ENCODE measurements at regions not wholly inside any gene's neighbourhood (a gene's known extent, or its start where the extent isn't known, plus 50 kb on each side); places are given as distances from the start of the nearest gene placed in this dataset.

DNA sequence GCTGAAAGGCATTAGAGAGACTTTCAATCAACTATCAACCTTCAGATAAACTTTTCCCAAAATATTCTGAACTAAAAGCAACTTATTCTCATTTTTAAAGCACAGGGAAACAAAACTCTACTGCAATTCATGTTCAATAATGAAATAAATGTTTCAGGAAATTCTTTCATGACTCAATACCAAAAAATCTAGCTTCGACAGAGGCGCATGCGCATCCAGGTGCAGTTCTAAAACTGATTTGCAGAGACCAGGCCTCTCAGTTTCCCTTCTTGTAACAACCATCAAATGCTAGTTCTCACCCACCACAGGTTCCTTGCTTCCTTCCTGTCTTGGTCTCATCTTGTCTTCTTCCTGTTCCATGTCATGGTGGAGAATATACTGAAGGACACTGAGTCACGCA, 55.3 kb upstream of the NRBF2 start:
- TF ChIP-seq, protein P1, sequence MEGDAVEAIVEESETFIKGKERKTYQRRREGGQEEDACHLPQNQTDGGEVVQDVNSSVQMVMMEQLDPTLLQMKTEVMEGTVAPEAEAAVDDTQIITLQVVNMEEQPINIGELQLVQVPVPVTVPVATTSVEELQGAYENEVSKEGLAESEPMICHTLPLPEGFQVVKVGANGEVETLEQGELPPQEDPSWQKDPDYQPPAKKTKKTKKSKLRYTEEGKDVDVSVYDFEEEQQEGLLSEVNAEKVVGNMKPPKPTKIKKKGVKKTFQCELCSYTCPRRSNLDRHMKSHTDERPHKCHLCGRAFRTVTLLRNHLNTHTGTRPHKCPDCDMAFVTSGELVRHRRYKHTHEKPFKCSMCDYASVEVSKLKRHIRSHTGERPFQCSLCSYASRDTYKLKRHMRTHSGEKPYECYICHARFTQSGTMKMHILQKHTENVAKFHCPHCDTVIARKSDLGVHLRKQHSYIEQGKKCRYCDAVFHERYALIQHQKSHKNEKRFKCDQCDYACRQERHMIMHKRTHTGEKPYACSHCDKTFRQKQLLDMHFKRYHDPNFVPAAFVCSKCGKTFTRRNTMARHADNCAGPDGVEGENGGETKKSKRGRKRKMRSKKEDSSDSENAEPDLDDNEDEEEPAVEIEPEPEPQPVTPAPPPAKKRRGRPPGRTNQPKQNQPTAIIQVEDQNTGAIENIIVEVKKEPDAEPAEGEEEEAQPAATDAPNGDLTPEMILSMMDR (IDR thresholded peaks at IDR 0.05; ENCODE audit: low read depth, low read length, missing control alignments) = no peak
- no peak for DNase-seq (ENCODE audit: extremely low read depth, low read depth)
- H3K4me3 ChIP-seq (replicated peaks; ENCODE audit: low read depth, low read length) = no peak overlapping the region

DNA sequence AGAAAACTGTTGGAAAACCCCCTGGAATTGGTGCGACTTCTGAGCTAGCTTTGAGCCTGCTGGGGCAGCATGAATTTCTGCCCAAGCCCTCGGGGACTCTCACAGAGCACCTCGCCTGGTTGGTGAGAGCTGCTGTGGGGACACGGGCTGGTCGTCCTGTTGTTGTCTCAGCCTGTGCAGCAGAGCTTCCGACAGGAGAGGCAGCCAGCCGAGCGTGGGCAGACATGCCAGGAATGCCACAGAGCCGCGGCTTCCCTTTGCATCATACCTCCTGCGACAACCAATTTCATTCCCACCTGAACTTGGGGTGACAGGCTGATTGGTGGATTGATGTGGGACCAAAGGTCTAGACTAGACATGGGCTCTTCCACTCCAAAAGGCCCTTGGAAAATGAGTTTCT, 60.2 kb upstream of the NRBF2 start:
- DNase-seq (ENCODE audit: extremely low read depth, low read depth) = no peak
- no peak overlapping the region for H3K4me3 ChIP-seq (replicated peaks; ENCODE audit: low read depth, low read length)
- TF ChIP-seq, protein P1 (IDR thresholded peaks at IDR 0.05; ENCODE audit: low read depth, low read length, missing control alignments) = no peak

DNA sequence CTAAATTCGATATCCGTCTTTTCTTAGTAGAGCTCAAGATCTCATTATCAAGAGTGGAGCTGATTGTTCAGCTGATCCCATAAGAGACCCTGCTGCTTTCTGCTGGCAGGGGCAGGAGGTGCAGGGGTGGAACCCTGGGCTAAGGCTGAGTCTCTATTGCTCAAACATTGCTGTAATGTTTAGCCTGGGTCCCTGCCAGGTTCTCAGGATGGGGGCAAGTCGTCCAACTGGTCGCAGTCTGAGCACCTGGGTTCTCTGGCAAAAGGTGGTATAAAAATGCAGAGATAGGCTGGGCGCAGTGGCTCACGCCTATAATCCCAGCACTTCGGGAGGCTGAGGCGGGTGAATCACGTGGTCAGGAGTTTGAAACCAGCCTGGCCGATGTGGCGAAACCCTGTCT, 62.0 kb upstream of the NRBF2 start:
- TF ChIP-seq, protein P1 (IDR thresholded peaks at IDR 0.05; ENCODE audit: low read depth, low read length, missing control alignments) = no peak
- H3K4me3 ChIP-seq (replicated peaks; ENCODE audit: low read depth, low read length) = no peak overlapping the region
- DNase-seq (ENCODE audit: extremely low read depth, low read depth) = no peak

DNA sequence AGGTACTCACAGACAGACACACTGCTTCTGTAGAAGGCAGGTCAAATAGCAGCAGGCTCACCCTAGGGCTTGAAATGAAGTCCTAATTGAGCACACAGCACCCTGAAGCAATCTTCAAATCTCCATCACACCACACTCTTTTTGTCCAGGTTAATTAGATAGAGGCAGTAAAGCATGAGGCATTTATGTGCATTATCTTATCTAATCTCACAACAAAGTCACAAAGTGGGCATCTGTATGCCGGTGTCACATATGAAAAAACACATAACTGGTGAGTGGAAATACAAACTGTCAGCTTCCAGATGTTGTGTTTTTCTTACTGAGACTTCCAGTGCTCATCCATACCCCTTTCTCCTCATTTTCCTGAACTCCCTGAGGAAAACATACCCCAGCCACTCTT, 63.8 kb upstream of the NRBF2 start:
- no peak for DNase-seq (ENCODE audit: extremely low read depth, low read depth)
- H3K4me3 ChIP-seq (replicated peaks; ENCODE audit: low read depth, low read length) = no peak overlapping the region
- TF ChIP-seq, protein P1 (IDR thresholded peaks at IDR 0.05; ENCODE audit: low read depth, low read length, missing control alignments) = no peak

DNA sequence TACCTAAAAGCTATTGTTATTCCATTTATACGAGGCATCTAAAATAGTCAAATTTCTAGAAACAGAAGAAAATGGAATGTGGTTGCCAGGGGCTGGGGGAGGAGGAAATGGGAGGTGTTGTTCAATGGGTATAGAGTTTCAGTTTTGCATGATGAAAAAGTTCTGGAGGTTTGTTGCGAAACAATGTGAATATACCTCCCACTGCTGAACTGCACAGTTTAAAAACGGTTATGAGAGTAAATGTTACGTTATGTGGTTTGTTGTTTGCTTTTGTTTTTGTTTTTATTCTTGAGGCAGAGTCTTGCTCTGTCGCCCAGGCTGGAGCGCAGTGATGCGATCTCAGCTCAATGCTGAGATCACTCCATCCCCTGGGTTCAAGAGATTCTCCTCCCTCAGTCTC, 64.9 kb upstream of the NRBF2 start:
- no peak for DNase-seq (ENCODE audit: extremely low read depth, low read depth)
- no peak overlapping the region for H3K4me3 ChIP-seq (replicated peaks; ENCODE audit: low read depth, low read length)
- TF ChIP-seq, protein P1 (IDR thresholded peaks at IDR 0.05; ENCODE audit: low read depth, low read length, missing control alignments) = no peak

DNA sequence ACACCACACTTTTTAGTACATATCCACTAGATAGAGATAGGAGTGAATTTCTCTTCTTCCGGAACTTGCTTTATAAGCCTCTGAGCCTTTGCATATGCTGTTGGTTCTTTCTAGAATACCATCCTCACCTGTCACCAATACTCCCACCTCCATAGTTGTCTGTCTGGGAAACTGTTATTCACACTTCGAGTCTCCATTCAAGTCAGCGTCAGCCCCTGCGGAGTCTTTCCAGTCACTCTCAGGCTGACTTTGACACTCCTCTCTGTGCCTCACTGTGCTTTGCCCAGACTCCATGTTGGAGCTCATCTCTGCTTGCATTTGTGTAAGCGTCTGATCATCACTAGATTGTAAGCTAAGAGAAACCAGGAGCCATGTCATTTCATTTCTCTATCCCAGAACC, 66.5 kb upstream of the NRBF2 start:
- H3K4me3 ChIP-seq (replicated peaks; ENCODE audit: low read depth, low read length) = no peak overlapping the region
- TF ChIP-seq, protein P1 (IDR thresholded peaks at IDR 0.05; ENCODE audit: low read depth, low read length, missing control alignments) = no peak
- DNase-seq (ENCODE audit: extremely low read depth, low read depth) = no peak

DNA sequence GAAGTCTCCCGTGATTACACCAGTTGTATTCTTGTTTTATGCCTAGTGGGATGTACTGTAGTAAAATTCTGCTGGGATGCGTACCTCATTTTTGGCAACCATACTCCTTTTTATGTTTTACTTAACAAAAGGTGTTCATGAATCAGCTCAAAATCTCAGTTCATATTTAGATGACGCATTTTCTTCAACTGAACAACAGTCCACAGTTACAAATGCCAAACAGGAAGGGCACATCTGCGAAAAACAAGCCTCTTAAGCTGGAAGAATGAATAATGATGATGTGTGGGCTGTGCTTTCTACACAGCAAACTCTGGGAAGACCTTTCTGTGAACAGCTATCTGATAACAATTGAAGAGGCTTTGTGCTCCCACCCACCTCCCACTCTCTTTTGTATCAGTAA, 68.4 kb upstream of the NRBF2 start:
- TF ChIP-seq, protein P1 (IDR thresholded peaks at IDR 0.05; ENCODE audit: low read depth, low read length, missing control alignments) = no peak
- DNase-seq (ENCODE audit: extremely low read depth, low read depth) = no peak
- H3K4me3 ChIP-seq (replicated peaks; ENCODE audit: low read depth, low read length) = no peak overlapping the region
